Heart left ventricle (tissue), 16 donors: ENCODE measurements at regions not wholly inside any gene's neighbourhood (a gene's known extent, or its start where the extent isn't known, plus 50 kb on each side); places are given as distances from the start of the nearest gene placed in this dataset.
"Not testable (repeated sequence)": the region's sequence is repeated elsewhere in the genome, so short reads cannot be mapped to it uniquely, and the experiment has no call there.

Experiments
- ATAC-seq, 4 donors: fragments of 200-7000 bp; cut with Tn5 transposase; one replicate each; pipeline ENCODE4 v1.9.1; 2020 to 2022; ENCODE audit warnings: moderate library complexity in 4 of 4, mild to moderate bottlenecking in 3 of 4, moderate number of reproducible peaks in 1 of 4
- DNase-seq, 5 donors: peaks; one replicate each; pipeline ENCODE4 v3.0.0-alpha.2; 2020
- H3K27ac ChIP-seq, 12 donors: fragments of 200-600 bp; sonication (generic) in 4 of 12; one replicate each; pipeline versions ENCODE4 v1.5.0 to v1.8.0; 2016 to 2022; ENCODE audit warnings: mild to moderate bottlenecking in 2 of 12
- H3K27me3 ChIP-seq, 9 donors: fragments of 200-600 bp; sonication (generic) in 2 of 9; one replicate each; pipeline versions ENCODE4 v1.5.1 to v1.8.0; 2016 to 2022; ENCODE audit warnings: mild to moderate bottlenecking in 3 of 9
- H3K36me3 ChIP-seq, 9 donors: fragments of 200-600 bp; sonication (generic) in 2 of 9; one replicate each; pipeline versions ENCODE4 v1.5.0 to v1.8.0; 2018 to 2022; ENCODE audit warnings: mild to moderate bottlenecking in 2 of 9
- H3K4me1 ChIP-seq, 12 donors: fragments of 200-600 bp; sonication (generic) in 4 of 12; one replicate each; pipeline versions ENCODE4 v1.5.0 to v1.8.0; 2016 to 2022; ENCODE audit warnings: mild to moderate bottlenecking in 3 of 12
- H3K4me3 ChIP-seq, 12 donors: fragments of 200-600 bp; sonication (generic) in 4 of 12; one replicate each; pipeline versions ENCODE4 v1.5.0 to v1.8.0; 2017 to 2022; ENCODE audit warnings: mild to moderate bottlenecking in 9 of 12, moderate library complexity in 4 of 12
- H3K9me3 ChIP-seq, 12 donors: fragments of 200-600 bp; sonication (generic) in 4 of 12; one replicate each; pipeline versions ENCODE4 v1.5.0 to v1.8.0; 2016 to 2022; ENCODE audit warnings: mild to moderate bottlenecking in 1 of 12
- POLR2A ChIP-seq, 2 donors: fragments of 450-650 bp; IDR thresholded peaks; one replicate each; pipeline ENCODE4 v1.6.1; 2017; ENCODE audit warnings: antibody characterized with exemption in 2 of 2, mild to moderate bottlenecking in 2 of 2, moderate library complexity in 2 of 2
- WGBS, 4 donors: extraction: QIAGEN DNeasy Blood & Tissue Kit in 2 of 4; methylation state at CpG; one replicate each; pipeline versions ENCODE4 v1.1.5 to v1.1.7; 2013 to 2018; 5-methylcytosine and 5-hydroxymethylcytosine counted together
- intact Hi-C, 10 donors: fragments of 100-400 bp; cut with DNase I; formaldehyde crosslinking; loops; one replicate each; pipeline versions ENCODE4 v1.11.1 to v1.14.2; 2022
- TF ChIP-seq, protein P1 (sequence below), 12 donors: fragments of 200-600 bp; sonication (generic) in 4 of 12; IDR thresholded peaks; one replicate each; pipeline versions ENCODE4 v1.5.0 to v1.8.0; 2018 to 2022; ENCODE audit warnings: antibody characterized with exemption in 12 of 12, mild to moderate bottlenecking in 5 of 12
- donor health status: ischemic (EF 13 %, LVEDD 7.1; RV severe dilation, severe dysfunction).
- donor health status: healthy with polysubstance abuse.
- donor health status: DM: no; HTN: yes; CAD: no.
- donor health status: DM: no; HTN: no; CAD: no.
- donor health status: ischemic (EF 25% LVEDD 6.9; RV normal size, moderate dysfunction).
- donor health status: ischemic (EF 25% LVEDD 5.7; RV mildly dilated, moderate dysfunction).
- donor health status: healthy.
- donor health status: DM: yes; HTN: yes; CAD: no.
- donor health status: ischemic (EF 35%, LVEDD 5.7; RV mildly dilated, moderate dysfunction).
- donor health status: nonischemic (EF 11% LVEDD 7.7; RV severe dilation, severe dysfunction).
- donor health status: DM: yes; HTN: yes; CAD: no.
- donor health status: PGD.
- donor health status: ischemic (EF 29% LVEDD 5.4; RV normal size, mild dysfunction).
- donor health status: nonischemic (EF 23%, LVEDD 6.1; RV moderate dilation, normal function).

GRCh38 chr6:68031054-68031453 is 604.0 kb upstream of the ADGRB3 start:
- Histone ChIP-seq H3K36me3 (no peaks in the 10 kb centered on the region), H3K27ac (no peak overlapping the region), H3K9me3 (peaks cover 0 to 7% (median 0%) of the 10 kb centered on the region in 12 donors), H3K4me1 (no peaks in the 10 kb centered on the region), H3K27me3 (no peaks in the 10 kb centered on the region), H3K4me3 (no peak overlapping the region)
- TF ChIP-seq, protein P1, sequence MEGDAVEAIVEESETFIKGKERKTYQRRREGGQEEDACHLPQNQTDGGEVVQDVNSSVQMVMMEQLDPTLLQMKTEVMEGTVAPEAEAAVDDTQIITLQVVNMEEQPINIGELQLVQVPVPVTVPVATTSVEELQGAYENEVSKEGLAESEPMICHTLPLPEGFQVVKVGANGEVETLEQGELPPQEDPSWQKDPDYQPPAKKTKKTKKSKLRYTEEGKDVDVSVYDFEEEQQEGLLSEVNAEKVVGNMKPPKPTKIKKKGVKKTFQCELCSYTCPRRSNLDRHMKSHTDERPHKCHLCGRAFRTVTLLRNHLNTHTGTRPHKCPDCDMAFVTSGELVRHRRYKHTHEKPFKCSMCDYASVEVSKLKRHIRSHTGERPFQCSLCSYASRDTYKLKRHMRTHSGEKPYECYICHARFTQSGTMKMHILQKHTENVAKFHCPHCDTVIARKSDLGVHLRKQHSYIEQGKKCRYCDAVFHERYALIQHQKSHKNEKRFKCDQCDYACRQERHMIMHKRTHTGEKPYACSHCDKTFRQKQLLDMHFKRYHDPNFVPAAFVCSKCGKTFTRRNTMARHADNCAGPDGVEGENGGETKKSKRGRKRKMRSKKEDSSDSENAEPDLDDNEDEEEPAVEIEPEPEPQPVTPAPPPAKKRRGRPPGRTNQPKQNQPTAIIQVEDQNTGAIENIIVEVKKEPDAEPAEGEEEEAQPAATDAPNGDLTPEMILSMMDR (IDR thresholded peaks at IDR 0.05) = no peak
- no peak for TF ChIP-seq POLR2A (IDR thresholded peaks at IDR 0.05)
- WGBS, 4 donors = 76 to 90% (median 80%) methylated on average over 1 of the region's 1 CpG
- intact Hi-C loops = no loop called here
- no peak for DNase-seq
- no peak for ATAC-seq

DNA sequence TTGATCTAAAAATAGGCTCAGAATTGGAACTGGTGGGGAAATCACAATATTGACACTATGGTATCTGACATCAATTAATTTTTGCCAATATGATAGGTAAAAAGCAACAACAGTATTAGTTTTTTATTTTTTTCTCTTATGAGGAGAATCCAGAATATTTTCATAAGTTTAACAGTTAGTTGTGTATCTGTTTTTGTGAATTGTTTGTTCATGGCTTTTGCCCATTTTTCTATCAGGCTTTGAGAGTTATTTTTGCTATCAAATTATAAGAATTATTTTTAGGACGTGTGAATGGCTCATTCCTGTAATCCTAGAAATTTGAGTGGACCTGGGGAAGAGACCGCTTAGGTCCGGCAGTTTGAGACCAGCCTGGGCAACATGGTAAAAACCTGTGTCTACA is 608.6 kb upstream of the ADGRB3 start:
- WGBS, 4 donors = 57 to 70% (median 67%) methylated on average over 3 of the region's 3 CpGs
- no peak for ATAC-seq
- no peak for DNase-seq
- H3K4me3 ChIP-seq = no peak overlapping the region
- TF ChIP-seq POLR2A (IDR thresholded peaks at IDR 0.05) = no peak
- TF ChIP-seq, protein P1 (IDR thresholded peaks at IDR 0.05) = no peak
- no peaks in the 10 kb centered on the region for H3K36me3 ChIP-seq
- H3K4me1 ChIP-seq = no peaks in the 10 kb centered on the region
- H3K27me3 ChIP-seq = no peaks in the 10 kb centered on the region
- intact Hi-C loops = no loop called here
- H3K27ac ChIP-seq = no peak overlapping the region
- H3K9me3 ChIP-seq = peaks cover 0 to 11% (median 0%) of the 10 kb centered on the region in 12 donors

- no peaks in the 10 kb centered on the region for H3K4me1 ChIP-seq
- TF ChIP-seq, protein P1 (IDR thresholded peaks at IDR 0.05) = no peak
- no peak for TF ChIP-seq POLR2A (IDR thresholded peaks at IDR 0.05)
- intact Hi-C loops = no loop called here
- no peak overlapping the region for H3K27ac ChIP-seq
- ATAC-seq (no peak), DNase-seq (no peak)
- peaks cover 0 to 13% (median 0%) of the 10 kb centered on the region in 12 donors for H3K9me3 ChIP-seq
- no peaks in the 10 kb centered on the region for H3K36me3 ChIP-seq
- H3K27me3 ChIP-seq = no peaks in the 10 kb centered on the region
- no peak overlapping the region for H3K4me3 ChIP-seq
- WGBS, 4 donors = 36 to 58% (median 55%) methylated on average over 3 of the region's 3 CpGs
These were observed 609.3 kb upstream of the ADGRB3 start for GRCh38 chr6:68025764-68026163.

DNA sequence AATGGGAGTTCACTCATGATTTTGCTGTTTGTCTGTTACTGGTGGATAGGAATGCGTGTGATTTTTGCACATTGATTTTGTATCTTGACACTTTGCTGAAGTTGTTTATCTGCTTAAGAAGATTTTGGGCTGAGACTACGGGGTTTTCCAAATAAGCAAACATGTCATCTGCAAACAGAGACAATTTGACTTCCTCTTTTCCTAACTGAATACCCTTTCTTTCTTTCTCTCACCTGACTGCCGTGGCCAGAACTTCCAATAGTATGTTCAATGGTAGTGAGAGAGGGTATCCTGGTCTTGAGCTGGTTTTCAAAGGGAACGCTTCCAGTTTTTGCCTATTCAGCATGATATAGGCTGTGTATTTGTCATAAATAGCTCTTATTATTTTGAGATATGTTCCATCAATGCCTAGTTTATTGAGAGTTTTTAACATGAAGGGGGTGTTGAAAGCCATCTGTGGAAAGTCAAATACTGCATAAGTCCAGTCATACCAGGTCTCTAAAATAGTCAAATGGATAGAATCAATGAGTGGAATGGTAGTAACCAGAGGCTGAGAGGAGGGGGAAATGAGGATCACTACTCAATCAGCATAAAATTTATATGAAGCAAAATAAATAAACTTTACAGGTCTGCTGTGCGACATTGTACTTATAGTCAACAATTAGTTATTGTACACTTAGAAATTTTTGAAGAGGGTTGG is 610.4 kb upstream of the ADGRB3 start:
- 67 to 86% (median 79%) methylated on average over 5 of the region's 5 CpGs for WGBS, 4 donors
- H3K27me3 ChIP-seq = no peaks in the 10 kb centered on the region
- H3K9me3 ChIP-seq = peaks cover 0 to 13% (median 0%) of the 10 kb centered on the region in 12 donors
- no peak overlapping the region for H3K27ac ChIP-seq
- no peak overlapping the region for H3K4me3 ChIP-seq
- ATAC-seq (no peak), DNase-seq (no peak)
- H3K36me3 ChIP-seq = no peaks in the 10 kb centered on the region
- TF ChIP-seq POLR2A (IDR thresholded peaks at IDR 0.05) = no peak
- TF ChIP-seq, protein P1 (IDR thresholded peaks at IDR 0.05) = no peak
- intact Hi-C loops = no loop called here
- H3K4me1 ChIP-seq = no peaks in the 10 kb centered on the region

DNA sequence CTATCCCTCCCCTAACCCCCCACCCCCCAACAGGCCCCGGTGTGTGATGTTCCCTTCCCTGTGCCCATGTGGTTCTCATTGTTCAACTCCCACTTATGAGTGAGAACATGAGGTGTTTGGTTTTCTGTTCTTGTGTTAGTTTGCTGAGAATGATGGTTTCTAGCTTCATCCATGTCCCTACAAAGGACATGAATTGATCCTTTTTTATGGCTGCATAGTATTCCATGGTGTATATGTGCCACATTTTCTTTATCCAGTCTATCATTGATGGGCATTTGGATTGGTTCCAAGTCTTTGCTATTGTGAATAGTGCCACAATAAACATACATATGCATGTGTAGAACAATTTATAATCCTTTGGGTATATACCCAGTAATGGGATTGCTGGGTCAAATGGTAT is 612.1 kb upstream of the ADGRB3 start:
- intact Hi-C loops, ATAC-seq: not testable (repeated sequence)

More for the DNA sequence above, 612.1 kb upstream of the ADGRB3 start:
- not testable (repeated sequence) for H3K4me1 ChIP-seq, H3K4me3 ChIP-seq, H3K36me3 ChIP-seq, H3K27me3 ChIP-seq, H3K27ac ChIP-seq, DNase-seq
- 85 to 90% (median 88%) methylated on average over 1 of the region's 1 CpG for WGBS, 4 donors
- H3K9me3 ChIP-seq = peaks cover 0 to 13% (median 0%) of the 10 kb centered on the region in 12 donors
